ENCODE measurements at regions not wholly inside any gene's neighbourhood (a gene's known extent, or its start where the extent isn't known, plus 50 kb on each side); places are given as distances from the start of the nearest gene placed in this dataset.

- TF ChIP-seq POLR2A (IDR thresholded peaks at IDR 0.05; ENCODE audit: low read length) (no peak), GATA1 (IDR thresholded peaks at IDR 0.05; ENCODE audit: low read depth, low read length) (no peak)
Observed at GRCh38 chr5:37905230-37905629, 65.4 kb upstream of the GDNF start.

Data from erythroblast (primary cell).